ENCODE measurements at regions not wholly inside any gene's neighbourhood (a gene's known extent, or its start where the extent isn't known, plus 50 kb on each side); places are given as distances from the start of the nearest gene placed in this dataset.

- DNase-seq = no peak
Observed at GRCh38 chr3:99094606-99095005, 193.1 kb upstream of the DCBLD2 start.

- no peak for DNase-seq
Observed at GRCh38 chr3:99087277-99087676, 185.8 kb upstream of the DCBLD2 start.

- DNase-seq = no peak
Observed at GRCh38 chr3:99084826-99085225, 183.3 kb upstream of the DCBLD2 start.

- no peak for DNase-seq
Observed at GRCh38 chr3:99084156-99084555, 182.7 kb upstream of the DCBLD2 start.

- no peak for DNase-seq
Observed at GRCh38 chr3:99071096-99071495, 169.6 kb upstream of the DCBLD2 start.

GRCh38 chr3:99069973-99070372 is 168.5 kb upstream of the DCBLD2 start:
- no peak for DNase-seq

GRCh38 chr3:99066863-99067262 is 165.4 kb upstream of the DCBLD2 start:
- DNase-seq = no peak

GRCh38 chr3:99049164-99049563 is 147.7 kb upstream of the DCBLD2 start:
- DNase-seq = no peak

GRCh38 chr3:99041747-99042146 is 140.3 kb upstream of the DCBLD2 start:
- DNase-seq = no peak

- no peak for DNase-seq
Observed at GRCh38 chr3:99031778-99032177, 130.3 kb upstream of the DCBLD2 start.

GRCh38 chr3:99023590-99024192 is 122.2 kb upstream of the DCBLD2 start:
- DNase-seq = no peak

- no peak for DNase-seq
Observed at GRCh38 chr3:99021466-99021865, 120.0 kb upstream of the DCBLD2 start.

- no peak for DNase-seq
Observed at GRCh38 chr3:99016452-99016851, 115.0 kb upstream of the DCBLD2 start.

GRCh38 chr3:99013777-99014315 is 112.4 kb upstream of the DCBLD2 start:
- no peak for DNase-seq

- DNase-seq = no peak
Observed at GRCh38 chr3:99013077-99013476, 111.6 kb upstream of the DCBLD2 start.

- DNase-seq = no peak
Observed at GRCh38 chr3:99012051-99012450, 110.6 kb upstream of the DCBLD2 start.

- no peak for DNase-seq
Observed at GRCh38 chr3:99009851-99010250, 108.4 kb upstream of the DCBLD2 start.

GRCh38 chr3:99006686-99007085 is 105.2 kb upstream of the DCBLD2 start:
- no peak for DNase-seq

GRCh38 chr3:98999675-99000074 is 98.2 kb upstream of the DCBLD2 start:
- DNase-seq = no peak

- no peak for DNase-seq
Observed at GRCh38 chr3:98994128-98994762, 92.8 kb upstream of the DCBLD2 start.

- no peak for DNase-seq
Observed at GRCh38 chr3:98991393-98991792, 89.9 kb upstream of the DCBLD2 start.

- DNase-seq = no peak
Observed at GRCh38 chr3:98990657-98991056, 89.2 kb upstream of the DCBLD2 start.

GRCh38 chr3:98986073-98986472 is 84.6 kb upstream of the DCBLD2 start:
- DNase-seq = no peak

GRCh38 chr3:98985431-98985830 is 83.9 kb upstream of the DCBLD2 start:
- DNase-seq = no peak

- no peak for DNase-seq
Observed at GRCh38 chr3:98984024-98984423, 82.5 kb upstream of the DCBLD2 start.
